ENCODE measurements at regions not wholly inside any gene's neighbourhood (a gene's known extent, or its start where the extent isn't known, plus 50 kb on each side); places are given as distances from the start of the nearest gene placed in this dataset.

- TF ChIP-seq GATA2 (IDR thresholded peaks at IDR 0.05; ENCODE audit: low read depth, low read length) (no peak), GATA3 (IDR thresholded peaks at IDR 0.05; ENCODE audit: low read depth, low read length) (no peak)
Measured at GRCh38 chr5:173790177-173790719, 97.9 kb upstream of the CPEB4 start.
